ENCODE measurements at regions not wholly inside any gene's neighbourhood (a gene's known extent, or its start where the extent isn't known, plus 50 kb on each side); places are given as distances from the start of the nearest gene placed in this dataset.

DNA sequence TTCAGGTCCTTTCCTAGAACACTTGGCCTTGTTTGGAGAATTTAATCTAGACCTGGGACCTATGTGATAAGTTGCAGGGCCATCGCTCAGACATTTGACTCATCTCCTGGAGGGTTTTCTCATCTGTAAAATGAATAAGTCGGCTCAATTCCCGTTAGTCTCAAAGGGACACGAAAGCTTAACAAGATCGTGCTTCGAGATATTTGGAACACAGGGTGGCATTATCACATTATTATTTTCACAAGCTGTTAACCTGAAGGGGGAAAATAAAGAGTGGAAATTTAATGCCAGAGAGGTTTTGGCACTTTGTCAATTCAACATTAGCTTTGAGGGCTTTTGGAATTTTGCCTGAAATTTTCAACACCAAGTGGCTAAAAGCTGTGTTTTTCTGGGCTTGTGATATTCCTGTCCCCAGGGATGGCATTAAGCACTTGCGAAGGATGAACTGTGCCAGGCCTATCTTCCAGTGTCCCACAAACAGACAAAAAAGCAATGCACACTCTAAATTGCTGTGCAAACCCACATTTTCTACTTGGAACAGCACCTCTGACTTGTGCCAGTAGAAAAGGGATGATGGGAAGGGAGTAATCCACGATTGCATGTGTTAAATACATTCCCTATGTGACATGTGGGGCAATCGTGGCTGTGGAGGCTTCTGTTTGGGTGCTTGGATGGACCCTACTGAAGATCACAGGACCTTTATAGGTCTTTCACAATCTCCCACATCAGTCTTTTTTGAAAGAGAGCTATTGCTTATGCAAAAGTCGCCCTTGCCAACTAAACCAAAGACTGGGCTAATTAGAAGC, 478.7 kb downstream of the MFSD1 start:
- H3K36me3 ChIP-seq (replicated peaks in 1 of 2; ENCODE audit: control insufficient read depth in 1 of 2, insufficient read depth in 2 of 2, low read length in 1 of 2), result no peaks in the 10 kb centered on the region
- H3F3A ChIP-seq (replicated peaks; ENCODE audit: insufficient read depth), result no peaks in the 10 kb centered on the region
- no peaks in the 10 kb centered on the region for H3K9me2 ChIP-seq
- no peaks in the 10 kb centered on the region for H4K20me1 ChIP-seq (ENCODE audit: insufficient read depth)
- no peak overlapping the region for H2AFZ ChIP-seq (ENCODE audit: low read depth)
- WGBS (ENCODE audit: low lambda C conversion rate), result 10% methylated on average over 10 of the region's 10 CpGs
- H3K9me3 ChIP-seq, result no peaks in the 10 kb centered on the region
- no peak overlapping the region for H3K4me3 ChIP-seq (ENCODE audit: low read depth in 2 of 2, low read length in 1 of 2)
- peak; percentile 38 for DNase-seq
- no peaks in the 10 kb centered on the region for H3K79me2 ChIP-seq (ENCODE audit: insufficient read depth)
- H3K27ac ChIP-seq (ENCODE audit: low read depth in 2 of 2, low read length in 1 of 2), result peak overlapping the region in 1 of 2 experiments; percentile 77; a peak in 2 of 4 replicates
- no peak overlapping the region for H3K4me2 ChIP-seq
- H3K9ac ChIP-seq, result no peak overlapping the region
- H3K27me3 ChIP-seq (ENCODE audit: insufficient read depth), result no peaks in the 10 kb centered on the region
- POLR2A ChIA-PET, result no interaction called here
- TF ChIP-seq JUND (IDR thresholded peaks at IDR 0.05) (no peak), MXI1 (IDR thresholded peaks at IDR 0.05; ENCODE audit: low read depth, low read length) (no peak), RXRA (IDR thresholded peaks at IDR 0.05; ENCODE audit: borderline replicate concordance, low read depth) (no peak), NFIC (IDR thresholded peaks at IDR 0.05; ENCODE audit: borderline replicate concordance) (no peak), POLR2AphosphoS5 (IDR thresholded peaks at IDR 0.05; ENCODE audit: low read depth, low read length) (no peak), FOXJ3 (CRISPR knock-in tag; IDR thresholded peaks at IDR 0.05) (0 out of 2 replicates have a peak, but pooled peaks have one; percentile 59), GATA2 (CRISPR knock-in tag; IDR thresholded peaks at IDR 0.05) (peak; percentile 86), EP300 (IDR thresholded peaks at IDR 0.05; ENCODE audit: borderline replicate concordance in 1 of 2, low read depth in 1 of 2, low read length in 1 of 2) (peak in 1 of 2 experiments; percentile 22; a peak in 1 of 4 replicates), EZH2phosphoT487 (IDR thresholded peaks at IDR 0.05; ENCODE audit: borderline replicate concordance, low read depth) (no peak), RAD21 (IDR thresholded peaks at IDR 0.05; ENCODE audit: low read length) (peak; percentile 29; the same call in 1 of the 2 replicates)
- CTCF ChIA-PET, result interaction anchor here (0.7 to 2.0 kb wide), 12 partner anchors 15 to 725 kb away, joined by 3 to 16 read pairs (median 3); no protein-coding TSS in a partner anchor
- H3K4me1 ChIP-seq (ENCODE audit: control insufficient read depth in 1 of 2, insufficient read depth in 2 of 2, low read depth in 1 of 2, low read length in 1 of 2), result peaks cover 0 to 9% of the 10 kb centered on the region in 2 experiments; a peak in 3 of 4 replicates

DNA sequence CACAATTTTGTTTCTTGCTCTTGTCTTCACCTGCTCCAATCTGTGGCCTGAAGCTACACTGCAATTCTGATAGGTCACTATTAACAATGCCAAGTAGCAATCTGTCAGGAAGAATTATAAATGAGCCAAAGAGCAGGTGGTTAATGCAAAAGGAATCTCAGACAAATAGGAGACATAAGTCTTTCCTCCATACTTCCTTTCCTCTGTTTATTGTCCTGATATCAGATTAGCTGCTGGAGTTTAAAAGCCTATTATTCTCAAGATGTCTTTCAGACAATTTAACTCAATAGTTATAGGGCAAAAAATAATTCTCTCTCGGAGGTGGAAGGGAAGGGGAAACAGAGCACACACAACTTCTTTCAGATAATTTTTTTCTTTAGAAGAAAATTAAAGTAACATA, 491.6 kb downstream of the MFSD1 start:
- WGBS (ENCODE audit: low lambda C conversion rate), result 8% methylated on average over 1 of the region's 1 CpG
- no peak for DNase-seq
- no peaks in the 10 kb centered on the region for H4K20me1 ChIP-seq (ENCODE audit: insufficient read depth)
- H3K9ac ChIP-seq, result no peak overlapping the region
- H3F3A ChIP-seq (replicated peaks; ENCODE audit: insufficient read depth), result no peaks in the 10 kb centered on the region
- ChIA-PET CTCF (no interaction called here), POLR2A (no interaction called here)
- no peak overlapping the region for H3K27ac ChIP-seq (ENCODE audit: low read depth in 2 of 2, low read length in 1 of 2)
- no peaks in the 10 kb centered on the region for H3K79me2 ChIP-seq (ENCODE audit: insufficient read depth)
- H3K27me3 ChIP-seq (ENCODE audit: insufficient read depth), result no peaks in the 10 kb centered on the region
- H3K4me2 ChIP-seq, result no peak overlapping the region
- TF ChIP-seq MXI1 (IDR thresholded peaks at IDR 0.05; ENCODE audit: low read depth, low read length), result no peak
- TF ChIP-seq NFIC (IDR thresholded peaks at IDR 0.05; ENCODE audit: borderline replicate concordance), result no peak
- no peak for TF ChIP-seq CTCF (IDR thresholded peaks at IDR 0.05)
- TF ChIP-seq MEF2A (IDR thresholded peaks at IDR 0.05; ENCODE audit: borderline replicate concordance, low read depth), result no peak
- no peak for TF ChIP-seq ELF1 (IDR thresholded peaks at IDR 0.05)
- TF ChIP-seq GABPA (IDR thresholded peaks at IDR 0.05; ENCODE audit: low read depth), result no peak
- no peak for TF ChIP-seq EP300 (IDR thresholded peaks at IDR 0.05; ENCODE audit: borderline replicate concordance in 1 of 2, low read depth in 1 of 2, low read length in 1 of 2)
- no peak for TF ChIP-seq RAD21 (IDR thresholded peaks at IDR 0.05; ENCODE audit: low read length)
- TF ChIP-seq USF2 (IDR thresholded peaks at IDR 0.05; ENCODE audit: borderline replicate concordance, low read depth, low read length), result no peak
- no peak for TF ChIP-seq NRF1 (IDR thresholded peaks at IDR 0.05; ENCODE audit: low read depth, low read length)
- TF ChIP-seq FOSL2 (IDR thresholded peaks at IDR 0.05; ENCODE audit: borderline replicate concordance, low read depth), result no peak
- no peak for TF ChIP-seq GATA2 (CRISPR knock-in tag; IDR thresholded peaks at IDR 0.05)
- TF ChIP-seq JUND (IDR thresholded peaks at IDR 0.05), result no peak
- TF ChIP-seq FOXJ3 (CRISPR knock-in tag; IDR thresholded peaks at IDR 0.05), result no peak
- TF ChIP-seq EZH2phosphoT487 (IDR thresholded peaks at IDR 0.05; ENCODE audit: borderline replicate concordance, low read depth), result no peak
- TF ChIP-seq IRF3 (IDR thresholded peaks at IDR 0.05; ENCODE audit: low read depth, low read length), result no peak
- TF ChIP-seq, protein P1, sequence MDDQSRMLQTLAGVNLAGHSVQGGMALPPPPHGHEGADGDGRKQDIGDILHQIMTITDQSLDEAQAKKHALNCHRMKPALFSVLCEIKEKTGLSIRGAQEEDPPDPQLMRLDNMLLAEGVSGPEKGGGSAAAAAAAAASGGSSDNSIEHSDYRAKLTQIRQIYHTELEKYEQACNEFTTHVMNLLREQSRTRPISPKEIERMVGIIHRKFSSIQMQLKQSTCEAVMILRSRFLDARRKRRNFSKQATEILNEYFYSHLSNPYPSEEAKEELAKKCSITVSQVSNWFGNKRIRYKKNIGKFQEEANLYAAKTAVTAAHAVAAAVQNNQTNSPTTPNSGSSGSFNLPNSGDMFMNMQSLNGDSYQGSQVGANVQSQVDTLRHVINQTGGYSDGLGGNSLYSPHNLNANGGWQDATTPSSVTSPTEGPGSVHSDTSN (IDR thresholded peaks at IDR 0.05), result no peak
- no peaks in the 10 kb centered on the region for H3K36me3 ChIP-seq (replicated peaks in 1 of 2; ENCODE audit: control insufficient read depth in 1 of 2, insufficient read depth in 2 of 2, low read length in 1 of 2)
- H3K4me3 ChIP-seq (ENCODE audit: low read depth in 2 of 2, low read length in 1 of 2), result no peak overlapping the region
- no peak overlapping the region for H2AFZ ChIP-seq (ENCODE audit: low read depth)
- H3K4me1 ChIP-seq (ENCODE audit: control insufficient read depth in 1 of 2, insufficient read depth in 2 of 2, low read depth in 1 of 2, low read length in 1 of 2), result no peaks in the 10 kb centered on the region
- no peaks in the 10 kb centered on the region for H3K9me2 ChIP-seq
- H3K9me3 ChIP-seq, result no peaks in the 10 kb centered on the region
